BE2C (cell line): ENCODE measurements at regions not wholly inside any gene's neighbourhood (a gene's known extent, or its start where the extent isn't known, plus 50 kb on each side); places are given as distances from the start of the nearest gene placed in this dataset.

Source experiments
- DNase-seq: peaks from one replicate; pipeline ENCODE4 v3.0.0-alpha.2; 2020
- H3K27me3 ChIP-seq: fragments of 250-450 bp; sonication (Bioruptor Pico); 2 replicates; pipeline ENCODE4 v1.5.1; 2020; ENCODE audit warnings: mild to moderate bottlenecking
- H3K36me3 ChIP-seq: fragments of 250-450 bp; sonication (Bioruptor Pico); 2 replicates; pipeline ENCODE4 v1.5.1; 2020; ENCODE audit warnings: mild to moderate bottlenecking
- H3K4me1 ChIP-seq: fragments of 250-450 bp; sonication (Bioruptor Pico); 2 replicates; pipeline ENCODE4 v1.5.1; 2020
- H3K4me3 ChIP-seq: 2 replicates; pipeline ENCODE4 v1.5.1; 2011; ENCODE audit warnings: low read depth, low read length
- H3K9me3 ChIP-seq: fragments of 250-450 bp; sonication (Bioruptor Pico); 2 replicates; pipeline ENCODE4 v1.5.1; 2020
- CTCF ChIP-seq: IDR thresholded peaks from 2 replicates; pipeline ENCODE4 v1.5.1; 2012; ENCODE audit warnings: mild to moderate bottlenecking, low read depth, low read length

- no peak for DNase-seq
- Histone ChIP-seq H3K4me3 (no peak overlapping the region), H3K36me3 (no peaks in the 10 kb centered on the region), H3K9me3 (no peaks in the 10 kb centered on the region), H3K27me3 (no peaks in the 10 kb centered on the region), H3K4me1 (peaks cover 3% of the 10 kb centered on the region; the same call in 1 of the 2 replicates)
- no peak for TF ChIP-seq CTCF
Observed at GRCh38 chr4:124536946-124537345, 175.6 kb downstream of the ANKRD50 start.

GRCh38 chr4:124537971-124538370 lies 174.6 kb downstream of the ANKRD50 start:
- Histone ChIP-seq H3K36me3 (no peaks in the 10 kb centered on the region), H3K27me3 (no peaks in the 10 kb centered on the region), H3K4me1 (peaks cover 3% of the 10 kb centered on the region; the same call in 1 of the 2 replicates), H3K9me3 (no peaks in the 10 kb centered on the region), H3K4me3 (no peak overlapping the region)
- no peak for DNase-seq
- no peak for TF ChIP-seq CTCF

- Histone ChIP-seq H3K27me3 (no peaks in the 10 kb centered on the region), H3K9me3 (no peaks in the 10 kb centered on the region), H3K4me1 (no peaks in the 10 kb centered on the region; the same call in 1 of the 2 replicates), H3K4me3 (no peak overlapping the region), H3K36me3 (no peaks in the 10 kb centered on the region)
- DNase-seq, result no peak
- TF ChIP-seq CTCF, result no peak
Observed at GRCh38 chr4:124540014-124540413, 172.5 kb downstream of the ANKRD50 start.

GRCh38 chr4:124541652-124542420 lies 170.7 kb downstream of the ANKRD50 start:
- DNase-seq, result no peak
- Histone ChIP-seq H3K27me3 (no peaks in the 10 kb centered on the region), H3K9me3 (no peaks in the 10 kb centered on the region), H3K4me3 (no peak overlapping the region), H3K4me1 (no peaks in the 10 kb centered on the region; the same call in 1 of the 2 replicates), H3K36me3 (no peaks in the 10 kb centered on the region)
- TF ChIP-seq CTCF, result no peak

- Histone ChIP-seq H3K4me1 (no peaks in the 10 kb centered on the region), H3K4me3 (no peak overlapping the region), H3K36me3 (no peaks in the 10 kb centered on the region), H3K9me3 (no peaks in the 10 kb centered on the region), H3K27me3 (no peaks in the 10 kb centered on the region)
- DNase-seq, result no peak
- TF ChIP-seq CTCF, result no peak
Observed at GRCh38 chr4:124555959-124556358, 156.6 kb downstream of the ANKRD50 start.

GRCh38 chr4:124564121-124564520 lies 148.4 kb downstream of the ANKRD50 start:
- TF ChIP-seq CTCF, result no peak

More at GRCh38 chr4:124564121-124564520, 148.4 kb downstream of the ANKRD50 start:
- Histone ChIP-seq H3K4me1 (no peaks in the 10 kb centered on the region), H3K27me3 (no peaks in the 10 kb centered on the region), H3K9me3 (no peaks in the 10 kb centered on the region), H3K36me3 (no peaks in the 10 kb centered on the region), H3K4me3 (no peak overlapping the region)
- DNase-seq, result no peak
